ENCODE measurements at regions not wholly inside any gene's neighbourhood (a gene's known extent, or its start where the extent isn't known, plus 50 kb on each side); places are given as distances from the start of the nearest gene placed in this dataset.

- BruUV-seq (replicated peaks): no TSS peak
- H3K4me2 ChIP-seq (ENCODE audit: insufficient read depth, low read length): no peak overlapping the region
- TF ChIP-seq FOS (IDR thresholded peaks at IDR 0.05; ENCODE audit: borderline replicate concordance, insufficient read depth, low read length) (no peak), MAX (IDR thresholded peaks at IDR 0.05; ENCODE audit: insufficient read depth, insufficient read length) (no peak), CTCF (IDR thresholded peaks at IDR 0.05; ENCODE audit: extremely low read depth in 1 of 2, insufficient read depth in 1 of 2, low read depth in 1 of 2, low read length in 2 of 2) (no peak), MYC (IDR thresholded peaks at IDR 0.05; ENCODE audit: low read depth, low read length) (no peak), POLR2AphosphoS5 (IDR thresholded peaks at IDR 0.05; ENCODE audit: insufficient read depth, low read depth, low read length) (no peak), EZH2 (IDR thresholded peaks at IDR 0.05; ENCODE audit: borderline replicate concordance, low read depth, low read length, severe bottlenecking) (no peak)
- H3K9ac ChIP-seq (replicated peaks; ENCODE audit: extremely low read depth, insufficient read depth, low read length): no peak overlapping the region
- no peaks in the 10 kb centered on the region for H3K36me3 ChIP-seq (ENCODE audit: control insufficient read depth in 2 of 2, extremely low read depth in 1 of 2, insufficient read depth in 2 of 2, low read length in 2 of 2)
- ChIA-PET CTCF (no interaction called here), POLR2A (no interaction called here)
- H4K20me1 ChIP-seq (replicated peaks; ENCODE audit: control insufficient read depth, extremely low read depth, insufficient read depth, low read length): no peaks in the 10 kb centered on the region
- no peak overlapping the region for H3K4me3 ChIP-seq (replicated peaks in 1 of 3; ENCODE audit: insufficient read depth in 1 of 3, low read depth in 1 of 3, low read length in 3 of 3)
- dilution Hi-C loops (cut with MboI; ENCODE audit: extremely low pct_ligation_motif_present, low sequenced_read_pairs) (no loop called here), intact Hi-C loops (cut with micrococcal nuclease) (no loop called here)
- DNase-seq (ENCODE audit: low read depth, low spot score): no peak
- H3K9me3 ChIP-seq (replicated peaks; ENCODE audit: control insufficient read depth, insufficient read depth, low read length): no peaks in the 10 kb centered on the region
- H3K27ac ChIP-seq (ENCODE audit: insufficient read depth, low read depth, low read length): no peak overlapping the region
- no peak overlapping the region for H2AFZ ChIP-seq (ENCODE audit: low read depth, low read length)
- H3K27me3 ChIP-seq (ENCODE audit: control insufficient read depth in 2 of 2, insufficient read depth in 2 of 2, low read length in 2 of 2): no peaks in the 10 kb centered on the region
- no peak for FAIRE-seq
- H3K9me1 ChIP-seq (replicated peaks; ENCODE audit: control insufficient read depth, extremely low read depth, insufficient read depth, low read length): no peaks in the 10 kb centered on the region
- H3K4me1 ChIP-seq (ENCODE audit: control insufficient read depth, extremely low read depth, insufficient read depth, low read length): no peaks in the 10 kb centered on the region
- no peaks in the 10 kb centered on the region for H3K79me2 ChIP-seq (ENCODE audit: control insufficient read depth, insufficient read depth, low read length)
These were observed 762.3 kb upstream of the GRM7 start for GRCh38 chr3:6098516-6099157.

Data from endothelial cell of umbilical vein (primary cell).